Heart right ventricle (tissue), 16 donors: ENCODE measurements at regions not wholly inside any gene's neighbourhood (a gene's known extent, or its start where the extent isn't known, plus 50 kb on each side); places are given as distances from the start of the nearest gene placed in this dataset.

Experiments
- ATAC-seq, 8 donors: fragments of 200-7000 bp; cut with Tn5 transposase; one replicate each; pipeline ENCODE4 v1.9.1; 2020; ENCODE audit warnings: mild to moderate bottlenecking in 8 of 8, moderate library complexity in 8 of 8, moderate number of reproducible peaks in 1 of 8
- DNase-seq, 2 donors: peaks; one replicate each; pipeline ENCODE4 v3.0.0-alpha.2; 2020
- H3K27ac ChIP-seq, 10 donors: fragments of 200-600 bp; sonication (generic) in 2 of 10; one replicate each; pipeline versions ENCODE4 v1.5.0 to v1.8.0; 2020 to 2022; ENCODE audit warnings: mild to moderate bottlenecking in 3 of 10
- H3K27me3 ChIP-seq, 7 donors: fragments of 200-600 bp; one replicate each; pipeline ENCODE4 v1.8.0; 2021 to 2022; ENCODE audit warnings: mild to moderate bottlenecking in 2 of 7
- H3K36me3 ChIP-seq, 9 donors: fragments of 200-600 bp; sonication (generic) in 1 of 9; one replicate each; pipeline versions ENCODE4 v1.5.0 to v1.8.0; 2020 to 2022; ENCODE audit warnings: mild to moderate bottlenecking in 2 of 9
- H3K4me1 ChIP-seq, 9 donors: fragments of 200-600 bp; sonication (generic) in 1 of 9; one replicate each; pipeline versions ENCODE4 v1.5.0 to v1.8.0; 2020 to 2022; ENCODE audit warnings: mild to moderate bottlenecking in 4 of 9
- H3K4me3 ChIP-seq, 10 donors: fragments of 200-600 bp; sonication (generic) in 2 of 10; one replicate each; pipeline versions ENCODE4 v1.5.0 to v1.8.0; 2020 to 2022; ENCODE audit warnings: mild to moderate bottlenecking in 7 of 10, moderate library complexity in 2 of 10
- H3K9me3 ChIP-seq, 11 donors: fragments of 200-600 bp in 10 of 11; sonication (generic) in 2 of 11; one replicate each; pipeline versions ENCODE4 v1.5.0 to v1.8.0; 2013 to 2022; ENCODE audit warnings: mild to moderate bottlenecking in 2 of 11, control low read depth in 1 of 11, moderate library complexity in 1 of 11
- CTCF ChIP-seq, 9 donors: fragments of 200-600 bp; sonication (generic) in 2 of 9; IDR thresholded peaks; one replicate each; pipeline versions ENCODE4 v1.5.0 to v1.8.0; 2021 to 2022; ENCODE audit warnings: antibody characterized with exemption in 9 of 9, mild to moderate bottlenecking in 5 of 9, moderate library complexity in 1 of 9
- WGBS, 2 donors: extraction: QIAGEN DNeasy Blood & Tissue Kit; methylation state at CpG; one replicate each; pipeline ENCODE4 v1.1.7; 2013; ENCODE audit warnings: inconsistent platforms in 1 of 2; 5-methylcytosine and 5-hydroxymethylcytosine counted together
- intact Hi-C, 10 donors: fragments of 100-400 bp; cut with DNase I; formaldehyde crosslinking; loops; one replicate each; pipeline versions ENCODE4 v1.11.1 to v1.14.2; 2022
- donor health status: Arrhythmogenic right ventricular cardiomyopathy.
- donor health status: ischemic (EF 13 %, LVEDD 7.1; RV severe dilation, severe dysfunction).
- donor health status: healthy with polysubstance abuse.
- donor health status: DM: no; HTN: yes; CAD: no.
- donor health status: DM: no; HTN: no; CAD: no.
- donor health status: ischemic (EF 25% LVEDD 6.9; RV normal size, moderate dysfunction).
- donor health status: ischemic (EF 25% LVEDD 5.7; RV mildly dilated, moderate dysfunction).
- donor health status: healthy.
- donor health status: DM: yes; HTN: yes; CAD: no.
- donor health status: Ischemic cardiomyopathy.
- donor health status: ischemic (EF 35%, LVEDD 5.7; RV mildly dilated, moderate dysfunction).
- donor health status: nonischemic (EF 11% LVEDD 7.7; RV severe dilation, severe dysfunction).
- donor health status: DM: yes; HTN: yes; CAD: no.
- donor health status: PGD.
- donor health status: ischemic (EF 29% LVEDD 5.4; RV normal size, mild dysfunction).
- donor health status: nonischemic (EF 23%, LVEDD 6.1; RV moderate dilation, normal function).

GRCh38 chr2:82674652-82675051 lies 1784.4 kb downstream of the SUCLG1 start:
- ATAC-seq = no peak
- no peak for TF ChIP-seq CTCF (IDR thresholded peaks at IDR 0.05)
- no peaks in the 10 kb centered on the region for H3K27me3 ChIP-seq
- H3K4me1 ChIP-seq = no peaks in the 10 kb centered on the region
- intact Hi-C loops = no loop called here
- 65 to 69% methylated on average over 3 of the region's 3 CpGs for WGBS, 2 donors
- H3K36me3 ChIP-seq = no peaks in the 10 kb centered on the region
- no peak overlapping the region for H3K27ac ChIP-seq
- no peak for DNase-seq
- no peak overlapping the region for H3K4me3 ChIP-seq
- peaks cover 0 to 14% (median 5%) of the 10 kb centered on the region in 11 donors for H3K9me3 ChIP-seq

GRCh38 chr2:82667491-82667890 lies 1791.6 kb downstream of the SUCLG1 start:
- no peak for DNase-seq
- no peaks in the 10 kb centered on the region for H3K4me1 ChIP-seq
- intact Hi-C loops = no loop called here
- 66 to 69% methylated on average over 1 of the region's 1 CpG for WGBS, 2 donors
- H3K27ac ChIP-seq = no peak overlapping the region
- no peak for TF ChIP-seq CTCF (IDR thresholded peaks at IDR 0.05)
- no peak for ATAC-seq
- H3K4me3 ChIP-seq = no peak overlapping the region
- no peaks in the 10 kb centered on the region for H3K9me3 ChIP-seq
- H3K36me3 ChIP-seq = no peaks in the 10 kb centered on the region
- H3K27me3 ChIP-seq = no peaks in the 10 kb centered on the region

GRCh38 chr2:82665691-82666090 lies 1793.4 kb downstream of the SUCLG1 start:
- no peak overlapping the region for H3K4me3 ChIP-seq
- H3K36me3 ChIP-seq = no peaks in the 10 kb centered on the region
- intact Hi-C loops = no loop called here
- DNase-seq (no peak), ATAC-seq (no peak)
- H3K27me3 ChIP-seq = no peaks in the 10 kb centered on the region
- TF ChIP-seq CTCF (IDR thresholded peaks at IDR 0.05) = no peak
- H3K27ac ChIP-seq = no peak overlapping the region
- no peaks in the 10 kb centered on the region for H3K4me1 ChIP-seq
- WGBS, 2 donors = 68 to 70% methylated on average over 3 of the region's 3 CpGs
- H3K9me3 ChIP-seq = no peaks in the 10 kb centered on the region

GRCh38 chr2:82657106-82657505 lies 1802.0 kb downstream of the SUCLG1 start:
- Histone ChIP-seq H3K4me3 (no peak overlapping the region), H3K27ac (no peak overlapping the region), H3K27me3 (no peaks in the 10 kb centered on the region), H3K9me3 (no peaks in the 10 kb centered on the region), H3K4me1 (peaks cover 0 to 10% (median 0%) of the 10 kb centered on the region in 9 donors), H3K36me3 (no peaks in the 10 kb centered on the region)
- ATAC-seq = no peak
- TF ChIP-seq CTCF (IDR thresholded peaks at IDR 0.05) = no peak
- DNase-seq = no peak
- intact Hi-C loops = no loop called here
- WGBS, 2 donors = 75 to 79% methylated on average over 2 of the region's 2 CpGs

- WGBS, 2 donors = 21 to 23% methylated on average over 2 of the region's 2 CpGs
- Histone ChIP-seq H3K4me1 (peaks cover 0 to 10% (median 0%) of the 10 kb centered on the region in 9 donors), H3K27ac (no peak overlapping the region), H3K9me3 (no peaks in the 10 kb centered on the region), H3K4me3 (no peak overlapping the region), H3K27me3 (no peaks in the 10 kb centered on the region), H3K36me3 (no peaks in the 10 kb centered on the region)
- intact Hi-C loops = no loop called here
- TF ChIP-seq CTCF (IDR thresholded peaks at IDR 0.05) = no peak
- ATAC-seq (peak in 1 of 8 donors; percentile 34), DNase-seq (no peak)
These were observed 1802.7 kb downstream of the SUCLG1 start for GRCh38 chr2:82656420-82656819.
